ENCODE measurements at regions not wholly inside any gene's neighbourhood (a gene's known extent, or its start where the extent isn't known, plus 50 kb on each side); places are given as distances from the start of the nearest gene placed in this dataset.

GRCh38 chr13:22110368-22110767 lies 439.5 kb downstream of the FGF9 start:
- WGBS, 2 donors, result 82 to 86% methylated on average over 6 of the region's 6 CpGs
- Histone ChIP-seq H3K27ac (no peak overlapping the region), H3K9me3 (no peaks in the 10 kb centered on the region), H3K4me1 (peaks cover 0 to 18% (median 0%) of the 10 kb centered on the region in 9 donors), H3K36me3 (no peaks in the 10 kb centered on the region), H3K27me3 (peaks cover 0 to 7% (median 0%) of the 10 kb centered on the region in 7 donors), H3K4me3 (no peak overlapping the region)
- intact Hi-C loops (cut with DNase I), result no loop called here
- DNase-seq, result no peak
- peak in 3 of 8 donors; percentile 37 to 46 (median 41) for ATAC-seq
- no peak for TF ChIP-seq CTCF (IDR thresholded peaks at IDR 0.05)

- DNase-seq (no peak), ATAC-seq (no peak)
- Histone ChIP-seq H3K27ac (no peak overlapping the region), H3K4me3 (no peak overlapping the region), H3K9me3 (no peaks in the 10 kb centered on the region), H3K27me3 (peaks cover 0 to 7% (median 0%) of the 10 kb centered on the region in 7 donors), H3K4me1 (peaks cover 0 to 24% (median 0%) of the 10 kb centered on the region in 9 donors), H3K36me3 (no peaks in the 10 kb centered on the region)
- TF ChIP-seq CTCF (IDR thresholded peaks at IDR 0.05), result no peak
- 66 to 71% methylated on average over 8 of the region's 8 CpGs for WGBS, 2 donors
- intact Hi-C loops (cut with DNase I), result no loop called here
Observed at GRCh38 chr13:22111152-22111783, 440.4 kb downstream of the FGF9 start.

- no peak overlapping the region for H3K4me3 ChIP-seq
- intact Hi-C loops (cut with DNase I), result no loop called here
- 55 to 57% methylated on average over 11 of the region's 11 CpGs for WGBS, 2 donors
- peaks cover 0 to 7% (median 0%) of the 10 kb centered on the region in 7 donors for H3K27me3 ChIP-seq
- H3K9me3 ChIP-seq, result no peaks in the 10 kb centered on the region
- no peak overlapping the region for H3K27ac ChIP-seq
- H3K36me3 ChIP-seq, result no peaks in the 10 kb centered on the region
- ATAC-seq (no peak), DNase-seq (no peak)
- peaks cover 0 to 24% (median 0%) of the 10 kb centered on the region in 9 donors for H3K4me1 ChIP-seq
- no peak for TF ChIP-seq CTCF (IDR thresholded peaks at IDR 0.05)
Observed at GRCh38 chr13:22111961-22112360, 441.1 kb downstream of the FGF9 start.

- Histone ChIP-seq H3K27me3 (peaks cover 0 to 7% (median 0%) of the 10 kb centered on the region in 7 donors), H3K9me3 (no peaks in the 10 kb centered on the region), H3K4me1 (peaks cover 0 to 24% (median 0%) of the 10 kb centered on the region in 9 donors), H3K4me3 (no peak overlapping the region), H3K36me3 (no peaks in the 10 kb centered on the region), H3K27ac (no peak overlapping the region)
- WGBS, 2 donors, result 92 to 93% methylated on average over 11 of the region's 11 CpGs
- intact Hi-C loops (cut with DNase I), result no loop called here
- ATAC-seq, result no peak
- DNase-seq, result no peak
- no peak for TF ChIP-seq CTCF (IDR thresholded peaks at IDR 0.05)
Observed at GRCh38 chr13:22112956-22113745, 442.3 kb downstream of the FGF9 start.
